T-helper 2 cell treated with Interferon-gamma antibody and Interleukin-4, amounts not matched to agents 100 ng/mL and 5 ng/mL, for 36 hours (primary cell): ENCODE measurements at regions not wholly inside any gene's neighbourhood (a gene's known extent, or its start where the extent isn't known, plus 50 kb on each side); places are given as distances from the start of the nearest gene placed in this dataset.
"Not testable (repeated sequence)": the region's sequence is repeated elsewhere in the genome, so short reads cannot be mapped to it uniquely, and the experiment has no call there.

Experiments used
- intact Hi-C: fragments of 100-400 bp; cut with micrococcal nuclease; formaldehyde crosslinking; loops from one replicate; pipeline ENCODE4 v1.15.1; 2023

DNA sequence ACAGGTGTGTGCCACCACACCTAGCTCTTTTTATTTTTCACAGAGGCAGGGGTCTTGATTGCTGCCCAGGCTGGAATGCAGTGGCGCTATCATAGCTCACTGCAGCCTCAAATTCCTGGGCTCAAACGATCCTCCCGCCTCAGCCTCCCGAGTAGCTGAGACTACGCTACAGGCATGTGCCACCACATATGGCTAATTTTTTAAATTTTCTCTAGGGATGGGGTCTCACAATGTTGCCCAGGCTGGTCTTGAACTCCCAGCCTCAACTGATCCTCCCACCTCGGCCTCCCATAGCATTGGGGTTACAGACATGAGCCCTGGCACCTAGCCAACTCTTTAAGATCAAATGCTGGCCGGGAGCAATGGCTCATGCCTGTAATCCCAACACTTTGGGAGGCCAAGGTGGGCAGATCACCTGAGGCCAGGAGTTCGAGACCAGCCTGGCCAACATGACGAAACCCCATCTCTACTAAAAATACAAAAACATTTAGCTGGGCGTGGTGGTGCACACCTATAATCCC is 50.6 kb upstream of the MYL10 start:
- intact Hi-C loops = not testable (repeated sequence)

DNA sequence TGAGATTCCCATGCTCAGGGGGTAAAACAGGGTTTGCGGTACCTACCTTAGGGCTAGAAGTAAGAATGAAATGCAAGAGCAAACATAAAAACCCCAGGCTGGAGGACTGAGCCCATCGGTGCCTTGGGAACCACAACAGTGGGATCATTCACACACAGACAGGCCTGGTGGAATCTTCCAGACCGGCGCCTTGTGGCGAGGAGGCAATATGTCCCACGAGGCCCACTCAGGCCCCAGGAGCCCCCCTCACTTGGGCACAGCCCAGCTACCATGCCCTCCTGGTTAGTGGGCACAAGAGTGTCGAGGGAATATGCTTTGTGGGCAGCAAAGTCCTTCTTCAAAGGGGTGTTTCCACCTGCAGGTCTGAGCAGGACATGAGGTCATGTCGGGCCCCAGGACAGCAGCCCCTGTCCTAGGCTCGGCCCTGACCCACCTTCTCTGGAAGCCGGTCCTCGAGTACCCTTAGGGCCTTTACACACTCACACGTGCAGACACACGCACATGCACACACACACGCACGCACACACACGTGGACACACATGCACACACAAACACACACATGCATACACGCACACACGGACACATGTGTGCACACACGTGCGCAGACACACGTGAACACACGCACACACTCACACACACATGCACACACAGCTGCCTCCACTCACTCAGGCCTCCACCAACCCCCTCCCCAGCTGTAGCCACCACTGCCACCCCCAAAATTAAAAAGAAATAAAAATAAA is 51.5 kb upstream of the MYL10 start:
- intact Hi-C loops = no loop called here

DNA sequence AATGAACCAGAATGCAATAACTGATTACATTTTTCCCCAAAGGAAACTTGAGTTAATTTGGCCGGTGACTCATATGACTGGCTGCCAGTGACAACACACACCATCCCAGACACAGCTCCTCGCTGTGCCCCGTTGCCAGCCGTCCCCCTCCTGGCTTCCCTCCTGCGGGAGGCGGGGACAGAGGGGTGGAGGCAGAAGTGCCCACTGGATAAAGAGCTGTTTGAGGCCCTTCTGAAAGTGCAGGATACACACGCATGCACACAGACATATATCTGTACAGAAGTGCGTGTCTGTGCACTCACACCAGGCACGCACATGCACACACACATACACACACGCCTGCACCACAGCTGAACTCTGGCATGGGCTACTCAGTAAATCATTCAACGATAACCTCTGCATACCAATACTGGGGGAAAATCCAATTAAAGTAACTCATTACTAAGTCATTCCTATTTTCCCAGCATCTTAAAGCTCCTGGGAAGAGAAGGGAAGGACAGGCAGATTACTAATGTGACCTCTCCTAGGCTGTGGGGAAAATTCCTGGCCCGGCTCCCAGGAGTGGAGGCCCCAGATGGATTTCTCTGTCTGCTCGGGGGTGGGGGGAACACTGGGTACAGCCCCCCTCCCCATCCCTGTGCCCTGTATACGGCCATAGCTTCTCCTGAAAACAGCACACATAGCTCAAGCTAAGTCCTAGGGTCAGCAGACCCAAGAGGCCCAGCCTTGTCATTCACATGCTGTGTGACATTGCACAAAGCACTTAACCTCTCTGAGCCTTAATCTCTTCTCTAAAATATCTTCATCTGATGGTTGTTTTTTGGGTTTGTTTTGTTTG is 52.3 kb upstream of the MYL10 start:
- intact Hi-C loops = no loop called here

DNA sequence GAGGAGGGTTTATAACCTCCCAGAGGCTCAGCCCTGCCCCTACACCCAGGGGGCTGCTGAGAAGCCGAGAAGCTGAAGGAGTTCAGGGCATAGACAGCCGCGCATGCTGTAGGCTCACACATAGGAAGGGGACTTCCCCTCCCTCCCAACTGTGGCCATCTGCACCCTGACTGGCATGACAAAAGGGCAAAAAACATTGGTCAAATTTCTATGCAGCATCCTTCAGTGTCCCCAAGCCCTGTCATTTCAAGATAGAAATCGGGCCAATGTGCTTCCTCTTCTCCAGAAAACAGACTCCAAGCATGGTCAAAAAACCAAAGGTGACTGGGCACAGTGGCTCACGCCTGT is 55.9 kb upstream of the MYL10 start:
- intact Hi-C loops = loop anchor here (5.0 kb wide), 2 partner anchors 57 to 552 kb away; no protein-coding TSS in a partner anchor

DNA sequence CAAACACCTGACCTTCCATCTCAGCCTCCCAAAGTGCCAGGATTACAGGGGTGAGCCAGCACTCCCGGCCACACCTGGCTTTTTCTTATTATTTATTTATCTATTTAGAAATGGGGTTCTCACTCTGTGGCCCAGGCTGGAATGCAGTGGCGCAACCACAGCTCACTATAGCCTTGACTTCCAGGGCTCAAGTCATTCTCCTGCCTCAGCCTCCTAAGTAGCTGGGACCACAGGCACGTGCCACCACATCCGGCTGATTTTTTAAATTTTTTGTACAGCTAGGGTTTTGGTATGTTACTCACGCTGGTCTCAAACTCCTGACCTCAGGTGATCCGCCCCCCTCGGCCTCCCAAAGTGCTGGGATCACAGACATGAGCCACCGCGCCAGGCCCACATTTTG is 56.9 kb upstream of the MYL10 start:
- intact Hi-C loops = loop anchor here (5.0 kb wide), 2 partner anchors 56 to 551 kb away; no protein-coding TSS in a partner anchor

DNA sequence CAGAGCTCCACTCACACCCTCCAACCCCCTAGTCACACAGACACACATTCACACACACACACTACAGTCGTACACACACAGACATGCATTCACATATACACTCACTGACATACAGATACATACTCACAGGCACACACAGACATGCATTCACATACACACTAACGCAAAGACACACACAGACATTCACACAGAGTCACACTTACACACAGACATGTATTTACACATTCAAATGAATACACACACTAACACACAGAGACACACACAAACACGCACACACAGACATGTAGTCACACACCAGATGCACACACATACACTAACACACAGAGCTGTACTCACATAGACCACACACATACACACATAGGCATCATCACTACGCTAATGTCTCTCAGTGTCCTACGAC is 58.0 kb upstream of the MYL10 start:
- intact Hi-C loops = loop anchor here (5.0 kb wide), 2 partner anchors 55 to 550 kb away; no protein-coding TSS in a partner anchor

- intact Hi-C loops = loop anchor here (1.0 to 5.0 kb wide), 3 partner anchors 55 to 550 kb away; no protein-coding TSS in a partner anchor
These were observed 58.7 kb upstream of the MYL10 start for GRCh38 chr7:101687791-101688182.

- intact Hi-C loops = loop anchor here (1.0 to 5.0 kb wide), 3 partner anchors 54 to 549 kb away; no protein-coding TSS in a partner anchor
These were observed 59.2 kb upstream of the MYL10 start for GRCh38 chr7:101688183-101688831.

- intact Hi-C loops = loop anchor here (1.0 to 5.0 kb wide), 3 partner anchors 53 to 548 kb away; no protein-coding TSS in a partner anchor
These were observed 60.2 kb upstream of the MYL10 start for GRCh38 chr7:101688995-101689907.

- intact Hi-C loops = no loop called here
These were observed 61.0 kb upstream of the MYL10 start for GRCh38 chr7:101690061-101690460.

DNA sequence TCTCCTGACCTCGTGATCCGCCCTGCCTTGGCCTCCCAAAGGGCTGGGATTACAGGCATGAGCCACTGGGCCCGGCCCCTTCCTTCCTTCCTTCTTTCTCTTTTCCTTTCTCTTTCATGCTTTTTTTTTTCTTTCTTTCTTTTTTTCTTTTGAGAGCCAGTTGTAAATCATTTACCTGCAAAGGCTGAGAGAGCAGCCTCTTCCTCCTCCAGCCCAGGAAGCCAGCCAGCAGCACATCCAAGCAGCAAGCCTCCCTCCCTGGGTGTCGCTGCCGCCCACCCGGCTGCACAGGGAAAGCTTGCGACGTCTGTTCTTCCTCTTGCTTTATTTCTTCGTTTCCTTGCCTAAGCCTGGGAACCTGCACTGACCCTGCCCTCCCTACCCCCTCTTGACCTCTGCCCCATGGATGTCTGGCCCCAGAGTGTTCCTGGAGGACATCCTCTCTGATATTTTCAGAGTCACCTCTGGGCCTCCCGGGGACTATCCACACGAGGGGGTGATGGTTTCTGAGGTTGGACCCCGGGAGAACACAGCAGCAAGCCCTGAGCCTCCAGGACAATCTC is 62.8 kb upstream of the MYL10 start:
- intact Hi-C loops = no loop called here

DNA sequence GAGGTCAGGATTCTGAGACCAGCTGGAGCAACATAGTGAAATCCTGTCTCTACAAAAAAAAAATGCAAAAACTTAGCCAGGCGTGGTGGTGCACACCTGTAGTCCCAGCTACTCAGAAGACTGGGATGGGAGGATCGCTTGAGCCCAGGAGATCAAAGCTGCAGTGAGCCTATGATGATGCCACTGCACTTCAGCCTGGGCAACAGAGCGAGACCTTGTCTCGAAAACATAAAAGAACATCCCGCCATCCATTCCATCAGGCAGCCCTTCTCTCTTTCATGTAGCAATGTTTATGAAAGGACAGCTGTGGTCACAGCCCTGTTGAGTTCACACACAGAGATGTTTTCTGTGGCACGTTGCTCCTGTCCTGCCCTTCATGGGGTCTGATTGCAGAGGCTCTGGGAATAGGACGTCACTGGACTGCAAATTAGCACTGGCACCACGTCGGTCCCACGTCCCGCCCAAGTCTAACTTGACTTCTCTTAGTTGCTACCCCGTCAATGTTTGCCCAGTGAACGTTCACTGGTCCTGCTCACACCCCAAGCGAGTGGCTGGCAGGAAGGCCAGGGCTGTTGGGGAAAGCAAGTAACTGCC is 64.5 kb upstream of the MYL10 start:
- intact Hi-C loops = no loop called here

DNA sequence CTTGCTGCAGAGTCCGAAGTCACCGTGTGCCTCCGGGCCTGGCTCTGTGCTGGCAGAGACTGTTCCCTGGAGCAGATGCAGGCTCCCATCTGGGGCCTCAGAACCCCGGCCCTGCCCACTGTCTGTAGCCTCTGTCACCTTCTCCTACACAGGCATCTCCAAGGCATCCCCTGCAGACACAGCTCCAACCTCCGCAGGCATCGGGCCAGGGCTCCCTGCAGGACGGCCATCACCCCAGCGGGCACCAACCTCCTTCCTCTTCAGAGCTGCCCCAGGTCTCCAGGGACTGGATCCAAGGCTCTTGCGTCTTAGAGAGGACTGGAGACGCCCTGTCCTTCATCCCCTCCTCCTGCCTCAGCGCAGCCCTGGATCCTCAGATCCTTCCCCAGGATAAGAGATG is 69.9 kb upstream of the MYL10 start:
- intact Hi-C loops = no loop called here

DNA sequence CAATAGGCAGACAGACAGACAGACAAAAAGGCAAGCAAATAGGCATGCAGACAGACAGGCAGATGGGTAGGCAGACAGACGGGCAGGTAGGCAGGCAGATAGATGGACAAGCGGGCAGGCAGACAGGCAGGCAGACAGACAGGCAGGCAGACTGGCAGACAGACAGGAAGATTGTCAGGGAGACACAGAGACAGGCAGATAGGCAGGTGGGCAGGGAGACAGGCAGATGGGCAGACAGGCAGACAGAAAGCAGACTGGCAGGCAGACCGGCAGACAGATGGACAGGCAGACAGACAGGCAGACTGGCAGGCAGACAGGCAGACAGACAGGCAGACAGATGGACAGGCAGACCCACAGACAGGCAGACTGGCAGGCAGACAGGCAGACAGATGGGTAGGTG is 70.3 kb upstream of the MYL10 start:
- intact Hi-C loops = no loop called here

DNA sequence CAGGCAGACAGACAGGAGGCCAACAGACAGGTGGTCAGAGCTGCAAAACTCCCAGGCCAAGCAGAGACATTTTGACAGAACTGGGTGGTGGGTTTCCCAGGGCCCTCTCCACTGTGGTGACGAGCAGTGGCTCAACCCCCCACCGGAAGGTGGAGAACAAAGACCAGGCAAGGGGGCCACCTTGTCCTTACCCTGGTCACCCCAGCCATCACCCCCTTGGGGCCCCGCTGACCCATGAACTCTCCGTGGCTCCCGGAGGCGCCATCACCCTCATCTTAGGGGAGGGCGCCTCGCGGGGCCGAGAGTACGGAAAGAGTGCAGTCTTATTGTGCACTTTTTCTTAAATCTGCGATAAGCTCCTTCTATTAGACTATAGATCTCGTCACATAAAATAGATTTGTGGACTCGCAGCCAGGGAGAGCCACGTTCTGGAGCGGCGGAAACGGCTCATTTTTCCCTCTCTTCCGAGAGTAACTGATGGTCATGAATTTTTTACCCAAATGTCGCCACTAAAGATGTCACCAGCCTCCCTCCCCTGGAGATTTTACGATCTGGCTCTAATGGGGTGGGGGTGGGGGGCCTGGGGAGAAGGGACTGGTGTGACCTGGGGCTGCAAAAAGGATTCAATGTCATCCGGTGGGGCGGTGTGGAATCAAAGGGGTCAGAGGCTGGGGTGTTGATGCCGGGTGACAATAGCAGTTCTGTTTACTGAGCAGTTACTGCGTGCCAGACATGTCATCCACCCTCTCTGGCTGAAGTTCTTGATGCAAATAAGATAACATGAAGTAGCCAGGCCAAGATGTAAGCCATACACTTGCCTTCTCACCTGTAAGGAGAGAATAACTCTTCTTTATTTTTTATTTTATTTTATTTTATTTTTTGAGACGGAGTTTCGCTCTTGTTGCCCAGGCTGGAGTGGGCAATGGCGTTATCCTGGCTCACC is 71.1 kb upstream of the MYL10 start:
- intact Hi-C loops = no loop called here

DNA sequence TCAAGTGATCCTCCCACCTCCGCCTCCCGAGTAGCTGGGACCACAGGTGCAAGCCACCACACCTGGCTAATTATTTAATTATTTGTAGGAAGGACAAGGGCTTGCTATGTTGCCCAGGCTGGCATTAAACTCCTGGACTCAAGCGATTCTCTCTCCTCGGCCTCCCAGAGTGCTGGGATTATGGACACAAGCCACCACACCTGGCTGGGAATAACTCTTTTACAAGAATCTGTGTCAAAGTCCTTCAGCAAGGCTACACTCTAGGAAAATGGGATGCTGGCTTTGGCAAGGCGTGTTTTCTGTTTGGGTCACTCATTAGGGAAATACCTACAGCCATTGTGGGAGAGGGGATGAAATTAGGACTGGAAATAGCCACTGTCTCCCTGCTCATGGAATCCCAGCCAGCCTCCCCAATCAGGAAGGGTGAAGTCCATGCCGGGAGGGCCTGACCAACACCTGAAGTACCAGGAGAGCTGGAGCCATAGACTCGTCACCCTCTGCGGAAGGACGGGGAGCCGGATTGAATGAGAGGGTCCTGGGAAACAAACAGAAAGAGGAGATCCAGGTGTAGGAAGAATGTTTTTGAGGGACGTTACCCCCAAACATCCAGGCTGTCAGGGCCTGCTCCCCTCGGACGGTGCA is 72.2 kb upstream of the MYL10 start:
- intact Hi-C loops = no loop called here

DNA sequence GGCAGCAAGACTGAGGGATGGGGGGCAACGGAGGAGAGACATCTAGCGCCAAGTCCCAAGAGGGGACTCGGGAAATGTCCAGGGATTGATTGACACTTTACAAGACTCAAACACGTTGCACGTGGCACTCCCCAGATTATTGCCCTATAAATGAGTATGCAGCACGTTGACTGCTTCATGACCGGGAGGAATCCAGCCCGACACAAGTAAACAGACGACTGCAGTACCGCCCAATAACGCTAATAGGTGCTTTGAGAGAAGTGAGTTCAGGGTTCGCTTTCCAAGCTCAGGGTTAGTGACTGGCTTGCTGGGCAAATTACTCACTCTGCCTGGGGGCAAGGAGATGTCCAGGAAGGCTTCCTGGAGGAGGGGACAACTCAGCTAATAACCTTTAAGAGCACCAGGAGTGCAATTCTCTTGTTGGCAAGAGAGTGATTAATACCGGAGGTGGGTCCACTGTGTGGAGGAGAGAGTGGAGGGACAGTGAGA is 73.3 kb upstream of the MYL10 start:
- intact Hi-C loops = no loop called here

DNA sequence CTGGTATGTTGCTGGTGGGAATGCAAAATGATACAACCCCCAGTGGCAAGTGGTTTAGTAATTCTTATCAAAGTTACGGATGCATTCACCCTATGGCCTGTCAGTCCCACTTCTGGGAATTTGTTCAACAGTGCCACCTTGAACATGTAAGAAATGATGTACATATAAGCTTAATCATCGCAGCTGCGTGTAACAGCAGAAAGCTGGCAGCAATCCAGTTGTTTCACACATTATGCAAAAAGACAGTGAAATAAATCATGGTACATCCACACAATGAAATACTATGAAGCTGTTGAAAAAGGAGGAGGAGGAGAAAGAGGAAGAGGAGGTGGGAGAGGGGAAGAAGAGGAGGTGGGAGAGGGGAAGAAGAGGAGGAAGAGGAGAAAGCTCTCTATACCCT is 76.2 kb upstream of the MYL10 start:
- intact Hi-C loops = no loop called here
